ENCODE measurements at regions not wholly inside any gene's neighbourhood (a gene's known extent, or its start where the extent isn't known, plus 50 kb on each side); places are given as distances from the start of the nearest gene placed in this dataset.

DNA sequence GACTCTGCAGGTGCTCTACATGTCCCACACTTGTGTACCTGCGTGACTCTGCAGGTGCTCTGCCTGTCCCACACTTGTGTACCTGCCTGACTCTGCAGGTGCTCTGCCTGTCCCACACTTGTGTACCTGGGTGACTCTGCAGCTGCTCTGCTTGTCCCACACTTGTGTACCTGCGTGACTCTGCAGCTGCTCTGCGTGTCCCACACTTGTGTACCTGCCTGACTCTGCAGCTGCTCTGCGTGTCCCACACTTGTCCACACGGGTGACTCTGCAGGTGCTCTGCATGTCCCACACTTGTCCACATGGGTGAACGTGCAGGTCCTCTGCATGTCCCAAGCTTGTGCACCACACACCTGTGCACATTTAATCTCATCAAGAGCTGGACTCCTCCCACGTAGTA, 576.7 kb upstream of the SALL3 start:
- Histone ChIP-seq H3K4me1 (ENCODE audit: control insufficient read depth, low read length) (no peaks in the 10 kb centered on the region), H3K27ac (ENCODE audit: low read depth, low read length) (no peak overlapping the region), H3K36me3 (ENCODE audit: control insufficient read depth, low read length) (no peaks in the 10 kb centered on the region), H4K20me1 (ENCODE audit: control insufficient read depth, insufficient read depth, low read depth, low read length) (no peaks in the 10 kb centered on the region), H3K9me2 (replicated peaks; ENCODE audit: control insufficient read depth, low read length) (no peaks in the 10 kb centered on the region), H3K4me2 (ENCODE audit: low read length) (no peak overlapping the region), H3K79me2 (ENCODE audit: control insufficient read depth, low read length) (no peaks in the 10 kb centered on the region), H3K27me3 (ENCODE audit: control insufficient read depth, low read length) (no peaks in the 10 kb centered on the region), H3K9me3 (ENCODE audit: control insufficient read depth, insufficient read depth, low read length) (no peaks in the 10 kb centered on the region; the same call in 1 of the 2 replicates), H3F3A (ENCODE audit: control insufficient read depth, insufficient read depth) (no peaks in the 10 kb centered on the region), H3K4me3 (ENCODE audit: low read length) (no peak overlapping the region)
- TF ChIP-seq, protein P1, sequence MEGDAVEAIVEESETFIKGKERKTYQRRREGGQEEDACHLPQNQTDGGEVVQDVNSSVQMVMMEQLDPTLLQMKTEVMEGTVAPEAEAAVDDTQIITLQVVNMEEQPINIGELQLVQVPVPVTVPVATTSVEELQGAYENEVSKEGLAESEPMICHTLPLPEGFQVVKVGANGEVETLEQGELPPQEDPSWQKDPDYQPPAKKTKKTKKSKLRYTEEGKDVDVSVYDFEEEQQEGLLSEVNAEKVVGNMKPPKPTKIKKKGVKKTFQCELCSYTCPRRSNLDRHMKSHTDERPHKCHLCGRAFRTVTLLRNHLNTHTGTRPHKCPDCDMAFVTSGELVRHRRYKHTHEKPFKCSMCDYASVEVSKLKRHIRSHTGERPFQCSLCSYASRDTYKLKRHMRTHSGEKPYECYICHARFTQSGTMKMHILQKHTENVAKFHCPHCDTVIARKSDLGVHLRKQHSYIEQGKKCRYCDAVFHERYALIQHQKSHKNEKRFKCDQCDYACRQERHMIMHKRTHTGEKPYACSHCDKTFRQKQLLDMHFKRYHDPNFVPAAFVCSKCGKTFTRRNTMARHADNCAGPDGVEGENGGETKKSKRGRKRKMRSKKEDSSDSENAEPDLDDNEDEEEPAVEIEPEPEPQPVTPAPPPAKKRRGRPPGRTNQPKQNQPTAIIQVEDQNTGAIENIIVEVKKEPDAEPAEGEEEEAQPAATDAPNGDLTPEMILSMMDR (IDR thresholded peaks at IDR 0.05; ENCODE audit: low read depth, low read length, poor library complexity, severe bottlenecking), result no peak
- no peak for TF ChIP-seq EZH2phosphoT487 (IDR thresholded peaks at IDR 0.05; ENCODE audit: borderline replicate concordance, low read length)

DNA sequence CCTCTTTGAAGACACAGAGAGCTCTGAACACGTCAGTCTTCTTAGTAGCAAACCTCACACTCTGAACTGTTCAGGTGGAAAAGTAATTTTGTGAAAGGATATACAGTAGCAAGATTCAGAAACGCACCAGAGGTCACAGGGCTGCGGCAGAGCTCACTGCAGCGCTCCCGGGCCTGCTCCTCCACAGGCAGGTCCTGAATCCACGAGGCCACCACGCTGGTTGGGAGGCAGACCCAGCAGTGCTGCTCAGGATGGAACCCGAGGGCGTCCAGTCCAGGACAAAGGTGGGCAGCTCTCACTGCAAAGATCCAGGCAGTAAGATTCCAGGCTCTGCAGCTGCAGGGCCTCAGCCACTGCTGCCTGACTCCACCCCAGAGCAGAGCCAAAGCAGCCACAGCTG, 576.2 kb upstream of the SALL3 start:
- Histone ChIP-seq H3F3A (ENCODE audit: control insufficient read depth, insufficient read depth) (no peaks in the 10 kb centered on the region), H3K9me2 (replicated peaks; ENCODE audit: control insufficient read depth, low read length) (no peaks in the 10 kb centered on the region), H3K4me3 (ENCODE audit: low read length) (no peak overlapping the region), H3K9me3 (ENCODE audit: control insufficient read depth, insufficient read depth, low read length) (no peaks in the 10 kb centered on the region; the same call in 1 of the 2 replicates), H3K27me3 (ENCODE audit: control insufficient read depth, low read length) (no peaks in the 10 kb centered on the region), H3K4me2 (ENCODE audit: low read length) (no peak overlapping the region), H3K4me1 (ENCODE audit: control insufficient read depth, low read length) (no peaks in the 10 kb centered on the region), H3K79me2 (ENCODE audit: control insufficient read depth, low read length) (no peaks in the 10 kb centered on the region), H3K27ac (ENCODE audit: low read depth, low read length) (no peak overlapping the region), H4K20me1 (ENCODE audit: control insufficient read depth, insufficient read depth, low read depth, low read length) (no peaks in the 10 kb centered on the region), H3K36me3 (ENCODE audit: control insufficient read depth, low read length) (no peaks in the 10 kb centered on the region)
- TF ChIP-seq EZH2phosphoT487 (IDR thresholded peaks at IDR 0.05; ENCODE audit: borderline replicate concordance, low read length), result no peak
- TF ChIP-seq, protein P1 (IDR thresholded peaks at IDR 0.05; ENCODE audit: low read depth, low read length, poor library complexity, severe bottlenecking), result no peak

DNA sequence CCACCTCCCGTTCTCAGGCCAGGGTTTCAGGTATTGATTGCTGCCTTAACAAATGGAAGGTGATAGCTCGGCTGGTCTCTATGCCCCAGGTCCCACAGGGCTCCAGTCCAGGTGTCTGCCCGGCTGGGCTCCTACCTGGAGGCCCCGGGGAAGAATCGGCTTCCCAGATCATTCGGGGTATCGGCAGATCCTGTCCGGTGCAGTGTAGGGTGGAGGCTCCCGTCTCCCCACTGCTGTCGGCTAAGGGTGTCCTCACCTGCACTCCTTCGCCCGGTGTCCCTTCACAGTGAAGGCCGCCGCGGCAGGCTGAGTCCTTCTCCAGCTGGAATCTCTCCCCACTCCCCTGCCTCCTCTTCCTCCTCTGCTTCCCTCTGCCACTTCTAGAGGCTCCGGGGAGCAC, 573.9 kb upstream of the SALL3 start:
- Histone ChIP-seq H3K27ac (ENCODE audit: low read depth, low read length) (no peak overlapping the region), H3K36me3 (ENCODE audit: control insufficient read depth, low read length) (no peaks in the 10 kb centered on the region), H3K9me2 (replicated peaks; ENCODE audit: control insufficient read depth, low read length) (no peaks in the 10 kb centered on the region), H3K4me1 (ENCODE audit: control insufficient read depth, low read length) (no peaks in the 10 kb centered on the region), H3K4me3 (ENCODE audit: low read length) (no peak overlapping the region), H4K20me1 (ENCODE audit: control insufficient read depth, insufficient read depth, low read depth, low read length) (no peaks in the 10 kb centered on the region), H3K27me3 (ENCODE audit: control insufficient read depth, low read length) (no peaks in the 10 kb centered on the region), H3K79me2 (ENCODE audit: control insufficient read depth, low read length) (no peaks in the 10 kb centered on the region), H3F3A (ENCODE audit: control insufficient read depth, insufficient read depth) (no peaks in the 10 kb centered on the region), H3K4me2 (ENCODE audit: low read length) (no peak overlapping the region), H3K9me3 (ENCODE audit: control insufficient read depth, insufficient read depth, low read length) (no peaks in the 10 kb centered on the region; the same call in 1 of the 2 replicates)
- TF ChIP-seq, protein P1 (IDR thresholded peaks at IDR 0.05; ENCODE audit: low read depth, low read length, poor library complexity, severe bottlenecking), result no peak
- no peak for TF ChIP-seq EZH2phosphoT487 (IDR thresholded peaks at IDR 0.05; ENCODE audit: borderline replicate concordance, low read length)
